Hematopoietic multipotent progenitor cell treated with erythropoietin and hydrocortisone succinate and interleukin-3 and kit ligand, for 15 days (in vitro differentiated cells): ENCODE measurements at regions not wholly inside any gene's neighbourhood (a gene's known extent, or its start where the extent isn't known, plus 50 kb on each side); places are given as distances from the start of the nearest gene placed in this dataset.

Source experiments
- DNase-seq: peaks from one replicate; pipeline ENCODE4 v3.0.0-alpha.2; 2015; ENCODE audit warnings: low spot score

DNA sequence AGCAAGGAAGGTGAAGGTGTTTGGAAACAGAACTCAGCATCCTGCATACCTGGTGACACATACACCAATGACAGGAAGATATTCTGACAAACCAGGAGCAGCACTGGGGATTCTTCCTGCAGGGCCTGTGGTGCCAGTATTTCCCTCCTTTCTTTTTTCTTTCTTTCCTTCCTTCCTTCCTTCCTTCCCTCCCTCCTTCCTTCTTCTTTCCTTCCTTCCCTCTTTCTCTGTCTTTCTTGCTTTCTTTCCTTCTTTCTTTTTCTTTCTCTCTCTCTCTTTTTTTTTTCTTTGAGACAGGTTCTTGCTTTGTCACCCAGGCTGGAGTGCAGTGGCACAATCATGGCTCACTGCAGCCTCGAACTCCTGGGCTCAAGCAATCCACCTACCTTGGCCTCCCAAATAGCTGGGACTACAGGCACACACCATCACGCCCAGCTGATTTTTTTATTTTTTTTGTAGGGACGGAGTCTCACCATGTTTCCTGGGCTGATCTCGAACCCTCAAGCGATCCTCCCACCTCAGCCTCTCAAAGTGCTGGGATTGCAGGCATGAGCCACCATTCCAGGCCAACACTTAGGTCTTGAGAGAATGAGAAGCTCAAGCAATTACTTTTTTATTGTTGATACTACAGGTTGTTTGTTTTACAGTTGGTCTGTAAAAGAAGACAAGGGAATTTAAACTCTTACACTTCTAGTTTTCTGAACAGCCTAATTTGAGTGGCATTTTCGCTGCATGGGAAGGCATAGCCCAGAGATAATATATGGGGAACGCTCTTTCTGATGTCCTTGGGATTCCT is 54.7 kb upstream of the GATA6 start:
- DNase-seq, result no peak

DNA sequence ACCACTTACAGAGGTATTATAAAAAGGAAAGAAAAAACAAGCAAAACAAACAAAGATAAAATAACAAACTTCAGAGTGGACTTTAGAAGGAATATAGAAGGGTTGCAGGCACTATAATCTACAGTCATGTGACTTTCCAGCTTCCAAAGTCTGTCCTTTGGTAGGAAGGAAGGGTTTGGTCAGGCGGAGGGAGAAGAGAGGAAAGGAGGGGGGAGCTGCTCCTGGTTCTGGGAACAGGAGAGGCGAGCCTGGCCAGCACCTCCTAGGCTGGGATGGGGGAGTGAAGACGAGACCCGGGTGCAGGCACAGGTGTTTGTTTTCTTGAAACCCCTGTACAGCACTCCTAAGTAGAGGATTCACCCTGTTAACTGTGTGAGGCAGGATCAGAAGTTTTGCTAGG is 53.8 kb upstream of the GATA6 start:
- no peak for DNase-seq
